NB4 (cell line): ENCODE measurements at regions not wholly inside any gene's neighbourhood (a gene's known extent, or its start where the extent isn't known, plus 50 kb on each side); places are given as distances from the start of the nearest gene placed in this dataset.

Experiments
- POLR2A ChIP-seq: IDR thresholded peaks from 2 replicates; pipeline ENCODE4 v1.6.1; 2011; ENCODE audit warnings: mild to moderate bottlenecking; ENCODE audit not compliant: insufficient read length; ENCODE audit errors: extremely low read depth
- TF ChIP-seq, protein P1 (sequence below): IDR thresholded peaks from one replicate; pipeline ENCODE4 v1.5.1; 2012; ENCODE audit warnings: low read depth, low read length

GRCh38 chr1:61616830-61617229, 108.1 kb downstream of the TM2D1 start:
- TF ChIP-seq, protein P1, sequence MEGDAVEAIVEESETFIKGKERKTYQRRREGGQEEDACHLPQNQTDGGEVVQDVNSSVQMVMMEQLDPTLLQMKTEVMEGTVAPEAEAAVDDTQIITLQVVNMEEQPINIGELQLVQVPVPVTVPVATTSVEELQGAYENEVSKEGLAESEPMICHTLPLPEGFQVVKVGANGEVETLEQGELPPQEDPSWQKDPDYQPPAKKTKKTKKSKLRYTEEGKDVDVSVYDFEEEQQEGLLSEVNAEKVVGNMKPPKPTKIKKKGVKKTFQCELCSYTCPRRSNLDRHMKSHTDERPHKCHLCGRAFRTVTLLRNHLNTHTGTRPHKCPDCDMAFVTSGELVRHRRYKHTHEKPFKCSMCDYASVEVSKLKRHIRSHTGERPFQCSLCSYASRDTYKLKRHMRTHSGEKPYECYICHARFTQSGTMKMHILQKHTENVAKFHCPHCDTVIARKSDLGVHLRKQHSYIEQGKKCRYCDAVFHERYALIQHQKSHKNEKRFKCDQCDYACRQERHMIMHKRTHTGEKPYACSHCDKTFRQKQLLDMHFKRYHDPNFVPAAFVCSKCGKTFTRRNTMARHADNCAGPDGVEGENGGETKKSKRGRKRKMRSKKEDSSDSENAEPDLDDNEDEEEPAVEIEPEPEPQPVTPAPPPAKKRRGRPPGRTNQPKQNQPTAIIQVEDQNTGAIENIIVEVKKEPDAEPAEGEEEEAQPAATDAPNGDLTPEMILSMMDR, result no peak
- no peak for TF ChIP-seq POLR2A
